Mesenchymal stem cell (in vitro differentiated cells and primary cell): ENCODE measurements at regions not wholly inside any gene's neighbourhood (a gene's known extent, or its start where the extent isn't known, plus 50 kb on each side); places are given as distances from the start of the nearest gene placed in this dataset.

ENCODE experiments used
- DNase-seq: peaks from one replicate; pipeline ENCODE4 v3.0.0-alpha.2; 2013
- H2AFZ ChIP-seq: one replicate; pipeline ENCODE4 v1.6.1; 2013; ENCODE audit warnings: low read depth, mild to moderate bottlenecking, control low read depth, inconsistent platforms, low read length, moderate library complexity
- H2AK5ac ChIP-seq: 2 replicates; pipeline ENCODE4 v1.6.1; 2013; ENCODE audit warnings: low read length, moderate library complexity, mild to moderate bottlenecking, inconsistent platforms; ENCODE audit not compliant: severe bottlenecking
- H2BK120ac ChIP-seq: one replicate; pipeline ENCODE4 v1.6.1; 2013; ENCODE audit warnings: low read depth, mild to moderate bottlenecking, inconsistent platforms, low read length, moderate library complexity
- H2BK12ac ChIP-seq, 2 experiments: one replicate each; pipeline ENCODE4 v1.6.1; 2013; ENCODE audit warnings: inconsistent platforms in 2 of 2, low read length in 2 of 2, mild to moderate bottlenecking in 2 of 2, moderate library complexity in 2 of 2, control low read depth in 1 of 2
- H2BK15ac ChIP-seq: one replicate; pipeline ENCODE4 v1.6.1; 2013; ENCODE audit warnings: mild to moderate bottlenecking, low read depth, inconsistent platforms; ENCODE audit not compliant: poor library complexity, severe bottlenecking
- H2BK5ac ChIP-seq: 2 replicates; pipeline ENCODE4 v1.6.1; 2013; ENCODE audit warnings: low read depth, mild to moderate bottlenecking, low read length, control low read depth, inconsistent platforms; ENCODE audit not compliant: poor library complexity, severe bottlenecking
- H3K14ac ChIP-seq, 2 experiments: one replicate each; pipeline ENCODE4 v1.6.1; 2013; ENCODE audit warnings: inconsistent platforms in 2 of 2, low read length in 2 of 2, control low read depth in 1 of 2, mild to moderate bottlenecking in 1 of 2, moderate library complexity in 1 of 2
- H3K18ac ChIP-seq, 2 experiments: one replicate each; pipeline ENCODE4 v1.6.1; 2013; ENCODE audit warnings: inconsistent platforms in 2 of 2, low read length in 2 of 2, control low read depth in 1 of 2, low read depth in 1 of 2, mild to moderate bottlenecking in 1 of 2
- H3K23ac ChIP-seq, 2 experiments: one replicate each; pipeline ENCODE4 v1.6.1; 2013; ENCODE audit warnings: inconsistent platforms in 2 of 2, low read length in 2 of 2, mild to moderate bottlenecking in 2 of 2, moderate library complexity in 2 of 2, control low read depth in 1 of 2
- H3K27ac ChIP-seq: 2 replicates; pipeline ENCODE4 v1.5.1; 2013; ENCODE audit warnings: mild to moderate bottlenecking, moderate library complexity, low read length, control low read depth, inconsistent platforms; ENCODE audit not compliant: poor library complexity, severe bottlenecking
- H3K27me3 ChIP-seq, 2 experiments: 2 replicates each; pipeline versions ENCODE4 v1.6.1 to v1.7.0; 2013; ENCODE audit warnings: low read length in 2 of 2, mild to moderate bottlenecking in 2 of 2, moderate library complexity in 2 of 2, control low read depth in 1 of 2, inconsistent platforms in 1 of 2; ENCODE audit not compliant: control insufficient read depth in 1 of 2, insufficient read depth in 1 of 2
- H3K36me3 ChIP-seq, 2 experiments: 2 replicates each; pipeline versions ENCODE4 v1.6.1 to v1.7.0; 2013; ENCODE audit warnings: low read length in 2 of 2, control low read depth in 1 of 2, inconsistent platforms in 1 of 2, low read depth in 1 of 2, mild to moderate bottlenecking in 1 of 2; ENCODE audit not compliant: insufficient read depth in 2 of 2, control insufficient read depth in 1 of 2
- H3K4ac ChIP-seq, 2 experiments: one replicate each; pipeline ENCODE4 v1.6.1; 2013; ENCODE audit warnings: inconsistent platforms in 2 of 2, low read length in 2 of 2, mild to moderate bottlenecking in 2 of 2, moderate library complexity in 2 of 2, control low read depth in 1 of 2, low read depth in 1 of 2
- H3K4me1 ChIP-seq: 2 replicates; pipeline ENCODE4 v1.6.1; 2013; ENCODE audit warnings: low read depth, low read length, control low read depth; ENCODE audit not compliant: control insufficient read depth, insufficient read depth
- H3K4me2 ChIP-seq: 2 replicates; pipeline ENCODE4 v1.6.1; 2013; ENCODE audit warnings: low read length, mild to moderate bottlenecking, inconsistent platforms; ENCODE audit not compliant: poor library complexity, severe bottlenecking
- H3K4me3 ChIP-seq, 2 experiments: 2 replicates each; pipeline versions ENCODE4 v1.5.1 to v1.7.0; 2013; ENCODE audit warnings: low read length in 2 of 2, mild to moderate bottlenecking in 2 of 2, control low read depth in 1 of 2, low read depth in 1 of 2; ENCODE audit not compliant: insufficient read depth in 1 of 2
- H3K79me1 ChIP-seq: replicated peaks from 2 replicates; pipeline ENCODE4 v1.6.1; 2013; ENCODE audit warnings: mild to moderate bottlenecking, control low read depth, low read length, inconsistent platforms; ENCODE audit not compliant: poor library complexity, severe bottlenecking
- H3K9ac ChIP-seq: 2 replicates; pipeline ENCODE4 v1.7.0; 2013; ENCODE audit warnings: mild to moderate bottlenecking, low read length, moderate library complexity
- H3K9me3 ChIP-seq: 2 replicates; pipeline ENCODE4 v1.7.0; 2013; ENCODE audit warnings: mild to moderate bottlenecking, low read length; ENCODE audit not compliant: control insufficient read depth
- H4K8ac ChIP-seq: one replicate; pipeline ENCODE4 v1.6.1; 2013; ENCODE audit warnings: inconsistent platforms, mild to moderate bottlenecking, low read length, moderate library complexity
- H4K91ac ChIP-seq: one replicate; pipeline ENCODE4 v1.6.1; 2013; ENCODE audit warnings: mild to moderate bottlenecking, low read length, inconsistent platforms
- WGBS: methylation state at CpG from one replicate; pipeline ENCODE4 v1.1.7; 2013; ENCODE audit warnings: mixed read lengths; 5-methylcytosine and 5-hydroxymethylcytosine counted together

DNA sequence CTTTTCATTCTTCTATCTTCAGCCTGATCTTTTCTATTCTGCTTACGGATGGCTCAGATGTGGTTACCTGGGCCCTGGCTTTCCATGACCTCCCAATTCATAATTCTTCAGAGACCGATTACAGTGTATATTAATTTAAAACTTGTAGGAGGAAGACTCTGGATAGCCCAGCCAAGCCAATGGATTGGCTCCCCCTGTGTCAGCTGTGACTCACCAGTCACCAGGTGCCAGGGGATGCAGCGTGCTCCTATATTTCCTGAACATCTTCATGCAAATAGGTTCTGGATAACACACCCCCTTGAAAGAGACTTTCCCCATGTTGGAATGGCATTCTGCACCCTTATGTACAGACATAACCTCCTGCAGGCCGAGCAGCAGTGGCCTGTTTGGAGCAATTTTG, 208.3 kb upstream of the WSCD1 start:
- no peak overlapping the region for H3K18ac ChIP-seq
- H3K23ac ChIP-seq: no peak overlapping the region
- no peak overlapping the region for H3K14ac ChIP-seq
- H4K91ac ChIP-seq: no peak overlapping the region
- H3K4me1 ChIP-seq: peaks cover 1% of the 10 kb centered on the region
- H3K4me2 ChIP-seq: no peak overlapping the region
- no peak for DNase-seq
- H2AK5ac ChIP-seq: no peak overlapping the region
- H2BK12ac ChIP-seq: no peak overlapping the region
- H2BK5ac ChIP-seq: no peak overlapping the region
- no peak overlapping the region for H3K4me3 ChIP-seq
- H3K4ac ChIP-seq: no peak overlapping the region
- H3K27ac ChIP-seq: no peak overlapping the region
- no peaks in the 10 kb centered on the region for H3K79me1 ChIP-seq
- no peak overlapping the region for H3K9ac ChIP-seq
- 82% methylated on average over 3 of the region's 4 CpGs for WGBS
- no peaks in the 10 kb centered on the region for H3K36me3 ChIP-seq
- no peak overlapping the region for H2BK120ac ChIP-seq
- no peak overlapping the region for H2BK15ac ChIP-seq
- no peak overlapping the region for H2AFZ ChIP-seq
- H4K8ac ChIP-seq: no peak overlapping the region
- H3K9me3 ChIP-seq: no peaks in the 10 kb centered on the region
- peaks cover 0 to 25% of the 10 kb centered on the region in 2 experiments for H3K27me3 ChIP-seq

DNA sequence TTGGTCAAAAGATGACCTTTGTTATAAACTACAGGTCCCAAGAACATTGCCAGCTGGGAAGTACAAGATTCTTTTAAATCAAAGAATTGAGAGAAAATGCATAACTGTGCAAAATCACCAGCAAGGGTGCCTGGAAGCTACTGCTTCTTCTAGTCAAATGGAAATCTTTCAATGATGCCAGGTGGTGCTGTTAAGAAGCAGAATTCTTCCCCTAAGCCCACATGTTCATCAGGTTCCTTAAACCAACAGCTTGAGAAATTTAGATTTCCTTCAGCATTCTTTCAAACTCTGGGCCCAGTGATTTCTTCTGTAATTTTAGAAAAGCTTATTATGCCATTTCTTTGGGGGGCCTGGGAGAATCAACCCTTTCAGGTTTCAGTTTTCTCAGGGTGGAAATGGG, 207.8 kb upstream of the WSCD1 start:
- H3K9me3 ChIP-seq: no peaks in the 10 kb centered on the region
- H2AFZ ChIP-seq: no peak overlapping the region
- no peak overlapping the region for H4K8ac ChIP-seq
- H3K36me3 ChIP-seq: no peaks in the 10 kb centered on the region
- H3K18ac ChIP-seq: no peak overlapping the region
- H2BK15ac ChIP-seq: no peak overlapping the region
- no peak overlapping the region for H3K4me2 ChIP-seq
- no peak overlapping the region for H2BK12ac ChIP-seq
- peaks cover 0 to 26% of the 10 kb centered on the region in 2 experiments for H3K27me3 ChIP-seq
- no peak overlapping the region for H2AK5ac ChIP-seq
- H3K4me1 ChIP-seq: peaks cover 1% of the 10 kb centered on the region
- H2BK120ac ChIP-seq: no peak overlapping the region
- no peak for DNase-seq
- no peak overlapping the region for H4K91ac ChIP-seq
- no peaks in the 10 kb centered on the region for H3K79me1 ChIP-seq
- H3K27ac ChIP-seq: no peak overlapping the region
- no peak overlapping the region for H3K14ac ChIP-seq
- H3K4me3 ChIP-seq: no peak overlapping the region
- no peak overlapping the region for H3K4ac ChIP-seq
- H3K23ac ChIP-seq: no peak overlapping the region
- H2BK5ac ChIP-seq: no peak overlapping the region
- H3K9ac ChIP-seq: no peak overlapping the region

DNA sequence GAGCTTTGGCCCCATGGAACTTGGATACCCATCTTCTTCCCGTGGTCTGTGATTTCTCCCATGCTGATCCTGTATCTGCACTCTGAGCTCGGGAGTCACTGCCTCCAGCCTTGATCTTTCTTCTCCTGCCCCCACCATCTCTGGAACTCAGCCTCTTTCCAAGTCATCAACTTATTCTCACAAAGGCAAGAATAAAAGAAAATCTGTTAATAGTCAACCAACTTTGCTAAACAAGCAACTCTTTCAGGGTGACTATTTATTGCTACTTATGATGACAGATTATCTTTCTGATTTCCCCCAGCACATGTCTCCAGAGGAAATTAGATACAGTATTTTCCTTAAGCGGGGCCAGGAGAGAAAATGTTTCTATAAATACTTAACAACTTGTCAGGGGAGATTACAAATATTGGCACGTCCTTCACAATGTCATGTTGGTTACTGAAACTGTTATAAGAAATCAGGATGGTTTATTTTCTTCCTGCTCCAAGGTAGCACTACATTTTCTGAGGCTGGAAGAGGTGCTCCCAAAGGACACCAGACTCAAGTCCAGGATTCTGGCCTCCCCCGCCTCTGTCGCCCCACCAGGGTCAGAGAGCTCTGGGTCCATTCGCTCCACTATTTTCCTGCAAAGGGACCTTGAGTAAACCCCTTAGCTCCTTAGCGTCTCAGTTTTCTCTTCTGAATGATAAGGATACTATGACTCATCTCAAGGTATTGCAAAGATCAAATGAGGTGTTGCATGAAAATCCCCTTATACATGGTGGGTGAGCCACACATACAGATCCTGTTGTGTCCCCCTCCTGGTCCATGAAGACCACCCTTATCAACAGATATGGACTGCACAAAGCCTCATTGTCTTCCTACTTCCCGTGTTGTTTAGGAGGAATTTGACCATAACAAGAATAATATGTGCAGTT, 205.2 kb upstream of the WSCD1 start:
- no peak overlapping the region for H3K23ac ChIP-seq
- H3K9me3 ChIP-seq: no peaks in the 10 kb centered on the region
- H2AK5ac ChIP-seq: no peak overlapping the region
- DNase-seq: no peak
- no peak overlapping the region for H2BK5ac ChIP-seq
- peaks cover 1% of the 10 kb centered on the region for H3K4me1 ChIP-seq
- H3K27ac ChIP-seq: no peak overlapping the region
- no peak overlapping the region for H2BK15ac ChIP-seq
- H3K14ac ChIP-seq: no peak overlapping the region
- no peak overlapping the region for H3K4ac ChIP-seq
- no peak overlapping the region for H2AFZ ChIP-seq
- no peak overlapping the region for H2BK120ac ChIP-seq
- H3K18ac ChIP-seq: no peak overlapping the region
- 87% methylated on average over 7 of the region's 9 CpGs for WGBS
- H4K8ac ChIP-seq: no peak overlapping the region
- no peak overlapping the region for H2BK12ac ChIP-seq
- H3K27me3 ChIP-seq: peaks cover 0 to 32% of the 10 kb centered on the region in 2 experiments
- H3K4me3 ChIP-seq: no peak overlapping the region
- H4K91ac ChIP-seq: no peak overlapping the region
- no peaks in the 10 kb centered on the region for H3K36me3 ChIP-seq
- no peaks in the 10 kb centered on the region for H3K79me1 ChIP-seq
- no peak overlapping the region for H3K9ac ChIP-seq
- no peak overlapping the region for H3K4me2 ChIP-seq

DNA sequence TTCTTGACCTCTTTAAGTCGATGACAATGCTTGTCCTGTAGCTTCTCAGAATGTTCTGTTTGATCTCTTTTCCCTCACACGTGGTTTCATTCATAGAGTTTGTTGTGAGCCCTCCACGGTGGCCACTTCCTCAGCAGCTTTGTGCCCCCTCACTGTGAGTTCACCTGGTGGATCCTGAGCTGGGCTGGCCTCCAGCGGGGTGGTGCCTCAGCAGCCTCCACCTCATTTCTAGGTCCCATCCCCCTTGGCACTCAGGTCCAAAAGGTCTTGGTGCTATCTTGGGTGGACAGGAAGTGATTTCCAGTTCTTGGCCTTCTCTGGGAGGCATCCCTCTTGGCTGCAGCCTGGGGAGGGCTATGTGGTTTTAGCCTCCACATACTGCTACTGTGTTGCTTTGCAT, 203.2 kb upstream of the WSCD1 start:
- Histone ChIP-seq H3K9me3 (no peaks in the 10 kb centered on the region), H3K27me3 (peaks cover 0 to 35% of the 10 kb centered on the region in 2 experiments), H2BK12ac (no peak overlapping the region), H3K27ac (no peak overlapping the region), H3K4me1 (peaks cover 1% of the 10 kb centered on the region), H3K4me3 (no peak overlapping the region), H2AFZ (no peak overlapping the region), H3K18ac (no peak overlapping the region), H3K4ac (no peak overlapping the region), H3K79me1 (no peaks in the 10 kb centered on the region), H3K36me3 (no peaks in the 10 kb centered on the region), H3K23ac (no peak overlapping the region), H3K14ac (no peak overlapping the region), H2AK5ac (no peak overlapping the region), H2BK15ac (no peak overlapping the region), H3K9ac (no peak overlapping the region), H2BK5ac (no peak overlapping the region), H3K4me2 (no peak overlapping the region), H4K91ac (no peak overlapping the region), H2BK120ac (no peak overlapping the region), H4K8ac (no peak overlapping the region)
- 90% methylated on average over 4 of the region's 4 CpGs for WGBS
- DNase-seq: no peak
